GM12878 (cell line): ENCODE measurements at regions not wholly inside any gene's neighbourhood (a gene's known extent, or its start where the extent isn't known, plus 50 kb on each side); places are given as distances from the start of the nearest gene placed in this dataset.

Source experiments
- ATAC-seq: fragments of 200-7000 bp; cut with Tn5 transposase; 3 replicates; pipeline ENCODE4 v1.9.1; 2020; ENCODE audit warnings: mild to moderate bottlenecking, moderate library complexity
- BruUV-seq: library from RNA; stranded (reverse); fragments of 400-500 nt; replicated peaks from 2 replicates; lab custom pipeline; 2021; lab: Mats Ljungman, UMichigan
- CTCF ChIA-PET: fragments of 300-600 bp; sonication (Branson Sonifier 250); formaldehyde crosslinking; extraction: SDS; loops from one replicate; lab custom pipeline; 2021; ENCODE audit warnings: inconsistent platforms; lab: Yijun Ruan, JAX
- POLR2A ChIA-PET: fragments of 350-600 bp; formaldehyde crosslinking; extraction: SDS; loops from one replicate; lab custom pipeline; 2021; ENCODE audit warnings: inconsistent platforms; lab: Charles Lee
- RAD21 ChIA-PET: fragments of 300-600 bp; sonication (Branson Sonifier 250); formaldehyde crosslinking; loops from one replicate; lab custom pipeline; 2023; ENCODE audit warnings: antibody characterized with exemption; ENCODE audit not compliant: unreplicated experiment; lab: Charles Lee
- SMC1A ChIA-PET: fragments of 300-600 bp; sonication (Branson Sonifier 250); formaldehyde crosslinking; loops from one replicate; lab custom pipeline; 2023; ENCODE audit not compliant: unreplicated experiment, uncharacterized antibody; lab: Charles Lee
- DNase-seq: peaks from one replicate; pipeline ENCODE4 v3.0.0-alpha.2; 2011; ENCODE audit warnings: low read depth, low spot score
- FAIRE-seq: peaks from 3 replicates; lab custom pipeline; 2011; peaks lifted over from hg19 to GRCh38; lab: Jason Lieb, UNC
- H2AFZ ChIP-seq: 2 replicates; pipeline ENCODE4 v1.6.0; 2011; ENCODE audit warnings: low read depth, low read length, control low read depth; ENCODE audit not compliant: control insufficient read depth
- H3K27ac ChIP-seq: 2 replicates; pipeline ENCODE4 v1.5.1; 2011; ENCODE audit warnings: control low read depth; ENCODE audit not compliant: control insufficient read depth, insufficient read depth
- H3K27me3 ChIP-seq, 2 experiments: replicated peaks in 1 of 2; 2 replicates each; pipeline versions ENCODE4 v1.6.0 to v1.6.1; 2011; ENCODE audit warnings: low read length in 1 of 2; ENCODE audit not compliant: control insufficient read depth in 2 of 2, insufficient read depth in 2 of 2
- H3K36me3 ChIP-seq, 2 experiments: 2 replicates each; pipeline ENCODE4 v1.5.1; 2011; ENCODE audit warnings: low read length in 1 of 2; ENCODE audit not compliant: control insufficient read depth in 2 of 2, insufficient read depth in 2 of 2
- H3K4me1 ChIP-seq: 2 replicates; pipeline ENCODE4 v1.6.1; 2011; ENCODE audit warnings: mild to moderate bottlenecking, low read length, moderate library complexity, mixed read lengths; ENCODE audit not compliant: control insufficient read depth, insufficient read depth
- H3K4me2 ChIP-seq: 2 replicates; pipeline ENCODE4 v1.6.0; 2011; ENCODE audit warnings: control low read depth; ENCODE audit not compliant: control insufficient read depth, insufficient read depth
- H3K4me3 ChIP-seq: fragments of 200-600 bp; sonication (generic); 2 replicates; pipeline ENCODE4 v1.5.1; 2016
- H3K79me2 ChIP-seq: 2 replicates; pipeline ENCODE4 v1.6.0; 2011; ENCODE audit warnings: low read length; ENCODE audit not compliant: control insufficient read depth, insufficient read depth
- H3K9ac ChIP-seq: 2 replicates; pipeline ENCODE4 v1.8.0; 2011; ENCODE audit warnings: low read length, control low read depth, mixed read lengths; ENCODE audit not compliant: control insufficient read depth, insufficient read depth
- H3K9me3 ChIP-seq: replicated peaks from 3 replicates; pipeline ENCODE4 v1.5.1; 2011; ENCODE audit warnings: mild to moderate bottlenecking, low read length; ENCODE audit not compliant: control insufficient read depth, insufficient read depth
- H4K20me1 ChIP-seq: 2 replicates; pipeline ENCODE4 v1.6.0; 2011; ENCODE audit not compliant: control insufficient read depth, insufficient read depth
- CREM ChIP-seq: IDR thresholded peaks from 2 replicates; pipeline ENCODE4 v1.6.1; 2014; ENCODE audit warnings: antibody characterized with exemption, low read depth
- EGR1 ChIP-seq, 2 experiments: IDR thresholded peaks; 1 replicate in 1 of 2; 2 replicates in 1 of 2; pipeline ENCODE4 v1.6.1; 2011 to 2012; ENCODE audit warnings: low read depth in 2 of 2, low read length in 2 of 2, borderline replicate concordance in 1 of 2, mild to moderate bottlenecking in 1 of 2, moderate library complexity in 1 of 2
- ETV6 ChIP-seq, 2 experiments: fragments of 450-650 bp in 1 of 2; IDR thresholded peaks in 1 of 2; conservative IDR thresholded peaks in 1 of 2; 2 replicates each; pipeline ENCODE4 v1.6.1; 2014; ENCODE audit warnings: antibody characterized with exemption in 1 of 2, borderline replicate concordance in 1 of 2, low read depth in 1 of 2, mild to moderate bottlenecking in 1 of 2, moderate library complexity in 1 of 2
- FOS ChIP-seq: IDR thresholded peaks from 3 replicates; pipeline ENCODE4 v1.6.1; 2011; ENCODE audit warnings: borderline replicate concordance; ENCODE audit not compliant: insufficient read length; ENCODE audit errors: extremely low read depth
- HCFC1 ChIP-seq: fragments of 150-350 bp; IDR thresholded peaks from 2 replicates; pipeline ENCODE4 v1.6.1; 2014; ENCODE audit warnings: low read length
- IRF3 ChIP-seq: fragments of 450-650 bp; IDR thresholded peaks from 2 replicates; pipeline ENCODE4 v1.6.1; 2014; ENCODE audit warnings: mild to moderate bottlenecking
- LARP7 ChIP-seq: fragments of 450-650 bp; IDR thresholded peaks from 2 replicates; pipeline ENCODE4 v1.6.1; 2017; ENCODE audit warnings: mild to moderate bottlenecking
- MLLT1 ChIP-seq: fragments of 450-650 bp; IDR thresholded peaks from 2 replicates; pipeline ENCODE4 v1.6.1; 2016; ENCODE audit warnings: mild to moderate bottlenecking
- MYB ChIP-seq: fragments of 150-350 bp; IDR thresholded peaks from 2 replicates; pipeline ENCODE4 v1.6.1; 2014; ENCODE audit warnings: mild to moderate bottlenecking, low read depth, low read length, borderline replicate concordance
- PAX8 ChIP-seq: fragments of 450-650 bp; IDR thresholded peaks from 2 replicates; pipeline ENCODE4 v1.6.1; 2017; ENCODE audit warnings: mild to moderate bottlenecking, moderate library complexity
- RBBP5 ChIP-seq: fragments of 200-600 bp; sonication (generic); conservative IDR thresholded peaks from 2 replicates; pipeline ENCODE4 v1.6.1; 2016
- SIN3A ChIP-seq: IDR thresholded peaks from 2 replicates; pipeline ENCODE4 v1.6.1; 2012; ENCODE audit warnings: low read depth, low read length, improper control_type of control experiment
- SRF ChIP-seq, 2 experiments: IDR thresholded peaks; 2 replicates each; pipeline ENCODE4 v1.6.1; 2011; ENCODE audit warnings: low read depth in 2 of 2, low read length in 2 of 2, mild to moderate bottlenecking in 1 of 2, moderate library complexity in 1 of 2
- ZNF274 ChIP-seq: IDR thresholded peaks from one replicate; pipeline ENCODE4 v1.8.0; 2011; ENCODE audit not compliant: insufficient read length, insufficient read depth
- ZNF592 ChIP-seq: fragments of 450-650 bp; IDR thresholded peaks from 2 replicates; pipeline ENCODE4 v1.6.1; 2017; ENCODE audit warnings: mild to moderate bottlenecking, moderate library complexity
- ZSCAN29 ChIP-seq: fragments of 450-650 bp; IDR thresholded peaks from 2 replicates; pipeline ENCODE4 v1.6.1; 2017; ENCODE audit warnings: mild to moderate bottlenecking, moderate library complexity
- WGBS: methylation state at CpG from one replicate; pipeline ENCODE4 v1.1.6; 2016; ENCODE audit warnings: low lambda C conversion rate; ENCODE audit not compliant: insufficient replicate concordance, insufficient coverage; ENCODE audit errors: missing lambda C conversion rate; 5-methylcytosine and 5-hydroxymethylcytosine counted together
- in situ Hi-C: fragments of 300-500 bp; cut with MboI; formaldehyde crosslinking; loops from 9 replicates; pipeline ENCODE4 v1.14.3; 2018; ENCODE audit warnings: mixed read lengths
- intact Hi-C: fragments of 100-400 bp; cut with micrococcal nuclease; formaldehyde crosslinking; loops from one replicate; pipeline ENCODE4 v1.14.2; 2022; ENCODE audit not compliant: unreplicated experiment

- FAIRE-seq = no peak
- Histone ChIP-seq H3K9me3 (no peaks in the 10 kb centered on the region), H3K27ac (no peak overlapping the region), H3K36me3 (no peaks in the 10 kb centered on the region), H2AFZ (no peak overlapping the region), H3K9ac (no peak overlapping the region), H3K4me1 (no peaks in the 10 kb centered on the region), H3K4me2 (no peak overlapping the region), H3K79me2 (no peaks in the 10 kb centered on the region), H3K4me3 (no peak overlapping the region), H4K20me1 (no peaks in the 10 kb centered on the region), H3K27me3 (no peaks in the 10 kb centered on the region)
- in situ Hi-C loops = no loop called here
- TF ChIP-seq ZNF592 = no peak
- no peak for TF ChIP-seq ETV6 (conservative IDR thresholded peaks at IDR 0.05 in 1 of 2, IDR thresholded peaks at IDR 0.05 in 1 of 2; ENCODE audit: borderline replicate concordance in 1 of 2, low read depth in 1 of 2)
- no peak for TF ChIP-seq SIN3A
- TF ChIP-seq PAX8 = no peak
- no peak for TF ChIP-seq ZSCAN29
- no peak for TF ChIP-seq LARP7
- TF ChIP-seq CREM = no peak
- TF ChIP-seq MYB = no peak
- no peak for TF ChIP-seq IRF3
- TF ChIP-seq EGR1 (IDR thresholded peaks at IDR 0.05; ENCODE audit: borderline replicate concordance in 1 of 2, low read depth in 2 of 2, low read length in 2 of 2) = no peak
- TF ChIP-seq ZNF274 = no peak
- no peak for TF ChIP-seq MLLT1
- TF ChIP-seq HCFC1 = no peak
- no peak for TF ChIP-seq RBBP5
- no peak for TF ChIP-seq SRF (IDR thresholded peaks at IDR 0.05; ENCODE audit: low read depth in 2 of 2, low read length in 2 of 2)
- TF ChIP-seq FOS = no peak
- WGBS = 0% methylated on average over 3 of the region's 3 CpGs
- ChIA-PET POLR2A (no interaction called here), RAD21 (no interaction called here), CTCF (no interaction called here), SMC1A (interaction anchor here (1.5 kb wide), 1 partner anchor 25 kb away, joined by 4 read pairs; no protein-coding TSS in a partner anchor)
- no TSS peak for BruUV-seq
- intact Hi-C loops = no loop called here
- DNase-seq = no peak
- no peak for ATAC-seq
These were observed 144.0 kb downstream of the ADAM29 start for GRCh38 chr4:175062183-175062592.
